CD14-positive monocyte (primary cell): ENCODE measurements at regions not wholly inside any gene's neighbourhood (a gene's known extent, or its start where the extent isn't known, plus 50 kb on each side); places are given as distances from the start of the nearest gene placed in this dataset.

Experiments used
- DNase-seq, 3 donors: peaks; one replicate each; pipeline ENCODE4 v3.0.0-alpha.2; 2011 to 2022
- H2AFZ ChIP-seq: 2 replicates; pipeline ENCODE4 v1.6.0; 2012; ENCODE audit warnings: mild to moderate bottlenecking, low read depth, low read length, inconsistent platforms; ENCODE audit not compliant: insufficient read depth, poor library complexity, severe bottlenecking
- H3K27ac ChIP-seq, 2 donors: 1 replicate in 1 of 2; 2 replicates in 1 of 2; pipeline ENCODE4 v1.5.1; 2012 to 2013; ENCODE audit warnings: low read length in 2 of 2, control low read depth in 1 of 2, inconsistent platforms in 1 of 2, low read depth in 1 of 2, mild to moderate bottlenecking in 1 of 2
- H3K27me3 ChIP-seq, 2 donors: one replicate each; pipeline versions ENCODE4 v1.6.0 to v1.6.1; 2011 to 2013; ENCODE audit warnings: low read length in 2 of 2; ENCODE audit not compliant: control insufficient read depth in 2 of 2, insufficient read depth in 2 of 2
- H3K36me3 ChIP-seq, 2 donors: replicated peaks in 1 of 2; 1 replicate in 1 of 2; 2 replicates in 1 of 2; pipeline versions ENCODE4 v1.5.1 to v1.6.1; 2012 to 2013; ENCODE audit warnings: low read length in 2 of 2, control low read depth in 1 of 2, inconsistent platforms in 1 of 2, mild to moderate bottlenecking in 1 of 2; ENCODE audit not compliant: insufficient read depth in 2 of 2, control insufficient read depth in 1 of 2
- H3K4me1 ChIP-seq, 2 donors: 1 replicate in 1 of 2; 2 replicates in 1 of 2; pipeline versions ENCODE4 v1.5.1 to v1.6.1; 2012 to 2013; ENCODE audit warnings: low read length in 2 of 2, control low read depth in 1 of 2, inconsistent platforms in 1 of 2, mild to moderate bottlenecking in 1 of 2, moderate library complexity in 1 of 2; ENCODE audit not compliant: insufficient read depth in 2 of 2, control insufficient read depth in 1 of 2
- H3K4me2 ChIP-seq: replicated peaks from 2 replicates; pipeline ENCODE3; 2012; ENCODE audit warnings: low read length, moderate library complexity, mild to moderate bottlenecking; ENCODE audit not compliant: poor library complexity, severe bottlenecking; ENCODE audit errors: extremely low read depth
- H3K4me3 ChIP-seq, 3 experiments: fragments of 200-600 bp in 1 of 3; sonication (generic) in 1 of 3; replicated peaks in 1 of 3; 1 replicate in 2 of 3; 2 replicates in 1 of 3; pipeline ENCODE4 v1.5.1; 2011 to 2013; ENCODE audit warnings: low read length in 3 of 3, mild to moderate bottlenecking in 3 of 3, control low read depth in 2 of 3, low read depth in 2 of 3, inconsistent platforms in 1 of 3, moderate library complexity in 1 of 3
- H3K79me2 ChIP-seq: 2 replicates; pipeline ENCODE4 v1.6.0; 2012; ENCODE audit warnings: mild to moderate bottlenecking, control low read depth, inconsistent platforms, low read length, moderate library complexity; ENCODE audit not compliant: insufficient read depth
- H3K9ac ChIP-seq: 2 replicates; pipeline ENCODE4 v1.6.0; 2017; ENCODE audit warnings: low read length, mild to moderate bottlenecking; ENCODE audit not compliant: insufficient read depth, poor library complexity, severe bottlenecking
- H3K9me3 ChIP-seq, 2 donors: replicated peaks in 1 of 2; 1 replicate in 1 of 2; 2 replicates in 1 of 2; pipeline versions ENCODE4 v1.5.1 to v1.6.1; 2012 to 2013; ENCODE audit warnings: low read length in 2 of 2, control low read depth in 1 of 2; ENCODE audit not compliant: control insufficient read depth in 1 of 2, insufficient read depth in 1 of 2
- H4K20me1 ChIP-seq: 2 replicates; pipeline ENCODE4 v1.6.0; 2012; ENCODE audit warnings: mild to moderate bottlenecking, low read length, control low read depth, moderate library complexity; ENCODE audit not compliant: insufficient read depth
- H3K27ac Mint-ChIP-seq, 7 donors: one replicate each; pipeline ENCODE4 v1.8.0; 2020; ENCODE audit warnings: mild to moderate bottlenecking in 7 of 7, mixed read lengths in 7 of 7, moderate library complexity in 6 of 7, inconsistent platforms in 2 of 7
- H3K27me3 Mint-ChIP-seq, 3 donors: one replicate each; pipeline ENCODE4 v1.8.0; 2021 to 2022; ENCODE audit warnings: low read depth in 3 of 3, mild to moderate bottlenecking in 3 of 3, mixed read lengths in 3 of 3, moderate library complexity in 3 of 3, inconsistent platforms in 1 of 3
- H3K36me3 Mint-ChIP-seq, 2 donors: one replicate each; pipeline ENCODE4 v1.8.0; 2020; ENCODE audit warnings: mixed read lengths in 2 of 2, inconsistent platforms in 1 of 2, mild to moderate bottlenecking in 1 of 2
- H3K4me1 Mint-ChIP-seq: one replicate; pipeline ENCODE4 v1.8.0; 2020; ENCODE audit warnings: mild to moderate bottlenecking, mixed read lengths
- H3K4me3 Mint-ChIP-seq, 2 donors: one replicate each; pipeline ENCODE4 v1.8.0; 2020; ENCODE audit warnings: mild to moderate bottlenecking in 2 of 2, mixed read lengths in 2 of 2, moderate library complexity in 1 of 2
- H3K9me3 Mint-ChIP-seq, 7 donors: one replicate each; pipeline ENCODE4 v1.8.0; 2020 to 2022; ENCODE audit warnings: mixed read lengths in 7 of 7, mild to moderate bottlenecking in 6 of 7, moderate library complexity in 6 of 7, inconsistent platforms in 2 of 7
- CTCF ChIP-seq: fragments of 200-600 bp; IDR thresholded peaks from one replicate; pipeline ENCODE4 v1.8.0; 2022; ENCODE audit warnings: antibody characterized with exemption, mild to moderate bottlenecking
- WGBS: methylation state at CpG from one replicate; pipeline ENCODE4 v1.1.5; 2013; ENCODE audit warnings: missing lambda C conversion rate; ENCODE audit not compliant: insufficient coverage; 5-methylcytosine and 5-hydroxymethylcytosine counted together
- intact Hi-C, 2 donors: fragments of 100-400 bp; cut with micrococcal nuclease; formaldehyde crosslinking; loops; one replicate each; pipeline versions ENCODE4 v1.15.0 to v1.15.1; 2023

- Histone ChIP-seq H3K4me3 (no peak overlapping the region), H4K20me1 (no peaks in the 10 kb centered on the region), H3K4me1 (peaks cover 7 to 24% of the 10 kb centered on the region in 2 donors), H3K36me3 (no peaks in the 10 kb centered on the region), H3K27me3 (no peaks in the 10 kb centered on the region), H3K79me2 (no peaks in the 10 kb centered on the region), H3K9me3 (no peaks in the 10 kb centered on the region), H3K9ac (no peak overlapping the region), H2AFZ (no peak overlapping the region), H3K27ac (no peak overlapping the region), H3K4me2 (no peak overlapping the region)
- WGBS = no CpG with 5 or more reads among the region's 1 CpG
- no peaks in the 10 kb centered on the region for H3K9me3 Mint-ChIP-seq
- no peak for DNase-seq
- TF ChIP-seq CTCF = no peak
- H3K27me3 Mint-ChIP-seq = peaks cover 0 to 2% (median 1%) of the 10 kb centered on the region in 3 donors
- H3K27ac Mint-ChIP-seq = no peak overlapping the region
- peaks cover 30% of the 10 kb centered on the region for H3K4me1 Mint-ChIP-seq
- intact Hi-C loops = no loop called here
- H3K4me3 Mint-ChIP-seq = no peak overlapping the region
- no peaks in the 10 kb centered on the region for H3K36me3 Mint-ChIP-seq
Measured at GRCh38 chr3:139117136-139117675, 72.5 kb upstream of the PRR23C start.

- DNase-seq = no peak
- intact Hi-C loops = no loop called here
- Histone ChIP-seq H3K36me3 (no peaks in the 10 kb centered on the region), H3K4me2 (no peak overlapping the region), H4K20me1 (no peaks in the 10 kb centered on the region), H3K4me1 (peaks cover 7 to 26% of the 10 kb centered on the region in 2 donors), H3K27ac (no peak overlapping the region), H2AFZ (no peak overlapping the region), H3K4me3 (no peak overlapping the region), H3K9ac (no peak overlapping the region), H3K27me3 (no peaks in the 10 kb centered on the region), H3K9me3 (no peaks in the 10 kb centered on the region), H3K79me2 (no peaks in the 10 kb centered on the region)
- no peak for TF ChIP-seq CTCF
- H3K9me3 Mint-ChIP-seq = no peaks in the 10 kb centered on the region
- H3K4me1 Mint-ChIP-seq = peaks cover 39% of the 10 kb centered on the region
- no peak overlapping the region for H3K27ac Mint-ChIP-seq
- no peaks in the 10 kb centered on the region for H3K36me3 Mint-ChIP-seq
- H3K4me3 Mint-ChIP-seq = no peak overlapping the region
- 98% methylated on average over 7 of the region's 7 CpGs for WGBS
- peaks cover 0 to 2% (median 1%) of the 10 kb centered on the region in 3 donors for H3K27me3 Mint-ChIP-seq
Measured at GRCh38 chr3:139117883-139118760, 73.4 kb upstream of the PRR23C start.
